ENCODE measurements at regions not wholly inside any gene's neighbourhood (a gene's known extent, or its start where the extent isn't known, plus 50 kb on each side); places are given as distances from the start of the nearest gene placed in this dataset.
"Not testable (repeated sequence)": the region's sequence is repeated elsewhere in the genome, so short reads cannot be mapped to it uniquely, and the experiment has no call there.

- DNase-seq, result no peak
These were observed 192.6 kb downstream of the TTC6 start for GRCh38 chr14:37787879-37788494.

- DNase-seq, result no peak
These were observed 196.1 kb downstream of the TTC6 start for GRCh38 chr14:37791384-37792036.

- no peak for DNase-seq
These were observed 196.7 kb downstream of the TTC6 start for GRCh38 chr14:37792124-37792523.

GRCh38 chr14:37796703-37797416, 201.4 kb downstream of the TTC6 start:
- no peak for DNase-seq

- no peak for DNase-seq
These were observed 202.2 kb downstream of the TTC6 start for GRCh38 chr14:37797675-37798074.

- no peak for DNase-seq
These were observed 212.3 kb downstream of the TTC6 start for GRCh38 chr14:37807722-37808121.

- DNase-seq, result no peak
These were observed 214.8 kb downstream of the TTC6 start for GRCh38 chr14:37810094-37810801.

- no peak for DNase-seq
These were observed 218.3 kb downstream of the TTC6 start for GRCh38 chr14:37813732-37814131.

GRCh38 chr14:37816135-37816534, 220.7 kb downstream of the TTC6 start:
- no peak for DNase-seq

- no peak for DNase-seq
These were observed 221.4 kb downstream of the TTC6 start for GRCh38 chr14:37816743-37817295.

- DNase-seq, result no peak
These were observed 224.0 kb downstream of the TTC6 start for GRCh38 chr14:37819155-37820015.

- DNase-seq, result not testable (repeated sequence)
These were observed 225.4 kb downstream of the TTC6 start for GRCh38 chr14:37820810-37821209.

- DNase-seq, result no peak
These were observed 229.7 kb downstream of the TTC6 start for GRCh38 chr14:37824939-37825712.

- DNase-seq, result no peak
These were observed 231.4 kb downstream of the TTC6 start for GRCh38 chr14:37826869-37827268.

GRCh38 chr14:37830271-37830670, 234.8 kb downstream of the TTC6 start:
- DNase-seq, result no peak

- no peak for DNase-seq
These were observed 238.8 kb downstream of the TTC6 start for GRCh38 chr14:37834275-37834674.

GRCh38 chr14:37838778-37839177, 243.3 kb downstream of the TTC6 start:
- not testable (repeated sequence) for DNase-seq

- DNase-seq, result not testable (repeated sequence)
These were observed 245.6 kb downstream of the TTC6 start for GRCh38 chr14:37841039-37841438.

GRCh38 chr14:37842106-37842505, 246.7 kb downstream of the TTC6 start:
- DNase-seq, result no peak

GRCh38 chr14:37843954-37844607, 248.7 kb downstream of the TTC6 start:
- no peak for DNase-seq

- no peak for DNase-seq
These were observed 249.2 kb downstream of the TTC6 start for GRCh38 chr14:37844614-37845013.

All from activated CD4-positive, alpha-beta T cell treated with anti-CD3 and anti-CD28 coated beads, Interleukin-2, amount 50 U/mL, for 16 hours (primary cell).